ENCODE measurements at regions not wholly inside any gene's neighbourhood (a gene's known extent, or its start where the extent isn't known, plus 50 kb on each side); places are given as distances from the start of the nearest gene placed in this dataset.

DNA sequence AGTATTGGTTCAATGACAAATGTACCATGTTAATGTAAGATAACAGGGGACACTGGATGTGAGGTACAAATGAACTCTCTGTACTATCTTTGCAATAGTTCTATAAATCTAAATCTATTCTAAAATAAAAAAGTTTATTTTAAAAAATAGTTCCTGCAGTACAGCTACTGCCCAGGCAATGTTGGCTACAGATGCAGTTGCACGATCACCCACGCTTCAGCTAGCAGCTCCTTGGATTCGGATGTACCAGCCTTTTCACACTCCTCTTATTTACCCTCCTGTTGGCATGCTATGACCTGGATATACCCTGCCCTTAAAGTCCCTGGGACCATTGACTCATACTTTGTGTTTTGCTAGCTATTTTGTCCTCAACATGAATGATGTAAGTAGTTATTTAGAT is 185.4 kb upstream of the SMARCA2 start (continued):
- TF ChIP-seq, protein P1, sequence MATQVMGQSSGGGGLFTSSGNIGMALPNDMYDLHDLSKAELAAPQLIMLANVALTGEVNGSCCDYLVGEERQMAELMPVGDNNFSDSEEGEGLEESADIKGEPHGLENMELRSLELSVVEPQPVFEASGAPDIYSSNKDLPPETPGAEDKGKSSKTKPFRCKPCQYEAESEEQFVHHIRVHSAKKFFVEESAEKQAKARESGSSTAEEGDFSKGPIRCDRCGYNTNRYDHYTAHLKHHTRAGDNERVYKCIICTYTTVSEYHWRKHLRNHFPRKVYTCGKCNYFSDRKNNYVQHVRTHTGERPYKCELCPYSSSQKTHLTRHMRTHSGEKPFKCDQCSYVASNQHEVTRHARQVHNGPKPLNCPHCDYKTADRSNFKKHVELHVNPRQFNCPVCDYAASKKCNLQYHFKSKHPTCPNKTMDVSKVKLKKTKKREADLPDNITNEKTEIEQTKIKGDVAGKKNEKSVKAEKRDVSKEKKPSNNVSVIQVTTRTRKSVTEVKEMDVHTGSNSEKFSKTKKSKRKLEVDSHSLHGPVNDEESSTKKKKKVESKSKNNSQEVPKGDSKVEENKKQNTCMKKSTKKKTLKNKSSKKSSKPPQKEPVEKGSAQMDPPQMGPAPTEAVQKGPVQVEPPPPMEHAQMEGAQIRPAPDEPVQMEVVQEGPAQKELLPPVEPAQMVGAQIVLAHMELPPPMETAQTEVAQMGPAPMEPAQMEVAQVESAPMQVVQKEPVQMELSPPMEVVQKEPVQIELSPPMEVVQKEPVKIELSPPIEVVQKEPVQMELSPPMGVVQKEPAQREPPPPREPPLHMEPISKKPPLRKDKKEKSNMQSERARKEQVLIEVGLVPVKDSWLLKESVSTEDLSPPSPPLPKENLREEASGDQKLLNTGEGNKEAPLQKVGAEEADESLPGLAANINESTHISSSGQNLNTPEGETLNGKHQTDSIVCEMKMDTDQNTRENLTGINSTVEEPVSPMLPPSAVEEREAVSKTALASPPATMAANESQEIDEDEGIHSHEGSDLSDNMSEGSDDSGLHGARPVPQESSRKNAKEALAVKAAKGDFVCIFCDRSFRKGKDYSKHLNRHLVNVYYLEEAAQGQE (IDR thresholded peaks at IDR 0.05; ENCODE audit: unreplicated experiment), result no peak
- TF ChIP-seq EZH2phosphoT487 (IDR thresholded peaks at IDR 0.05; ENCODE audit: unreplicated experiment), result no peak
- TF ChIP-seq, protein P2, sequence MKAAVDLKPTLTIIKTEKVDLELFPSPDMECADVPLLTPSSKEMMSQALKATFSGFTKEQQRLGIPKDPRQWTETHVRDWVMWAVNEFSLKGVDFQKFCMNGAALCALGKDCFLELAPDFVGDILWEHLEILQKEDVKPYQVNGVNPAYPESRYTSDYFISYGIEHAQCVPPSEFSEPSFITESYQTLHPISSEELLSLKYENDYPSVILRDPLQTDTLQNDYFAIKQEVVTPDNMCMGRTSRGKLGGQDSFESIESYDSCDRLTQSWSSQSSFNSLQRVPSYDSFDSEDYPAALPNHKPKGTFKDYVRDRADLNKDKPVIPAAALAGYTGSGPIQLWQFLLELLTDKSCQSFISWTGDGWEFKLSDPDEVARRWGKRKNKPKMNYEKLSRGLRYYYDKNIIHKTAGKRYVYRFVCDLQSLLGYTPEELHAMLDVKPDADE (IDR thresholded peaks at IDR 0.05), result no peak
- no peak for TF ChIP-seq EZH2 (IDR thresholded peaks at IDR 0.05; ENCODE audit: low read depth, unreplicated experiment)
- no peak for TF ChIP-seq ZNF331 (CRISPR knock-in tag; IDR thresholded peaks at IDR 0.05; ENCODE audit: low read depth)
- TF ChIP-seq STAT1 (IDR thresholded peaks at IDR 0.05; ENCODE audit: unreplicated experiment), result no peak
- TF ChIP-seq, protein P3, sequence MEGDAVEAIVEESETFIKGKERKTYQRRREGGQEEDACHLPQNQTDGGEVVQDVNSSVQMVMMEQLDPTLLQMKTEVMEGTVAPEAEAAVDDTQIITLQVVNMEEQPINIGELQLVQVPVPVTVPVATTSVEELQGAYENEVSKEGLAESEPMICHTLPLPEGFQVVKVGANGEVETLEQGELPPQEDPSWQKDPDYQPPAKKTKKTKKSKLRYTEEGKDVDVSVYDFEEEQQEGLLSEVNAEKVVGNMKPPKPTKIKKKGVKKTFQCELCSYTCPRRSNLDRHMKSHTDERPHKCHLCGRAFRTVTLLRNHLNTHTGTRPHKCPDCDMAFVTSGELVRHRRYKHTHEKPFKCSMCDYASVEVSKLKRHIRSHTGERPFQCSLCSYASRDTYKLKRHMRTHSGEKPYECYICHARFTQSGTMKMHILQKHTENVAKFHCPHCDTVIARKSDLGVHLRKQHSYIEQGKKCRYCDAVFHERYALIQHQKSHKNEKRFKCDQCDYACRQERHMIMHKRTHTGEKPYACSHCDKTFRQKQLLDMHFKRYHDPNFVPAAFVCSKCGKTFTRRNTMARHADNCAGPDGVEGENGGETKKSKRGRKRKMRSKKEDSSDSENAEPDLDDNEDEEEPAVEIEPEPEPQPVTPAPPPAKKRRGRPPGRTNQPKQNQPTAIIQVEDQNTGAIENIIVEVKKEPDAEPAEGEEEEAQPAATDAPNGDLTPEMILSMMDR (conservative IDR thresholded peaks at IDR 0.05; ENCODE audit: low read depth in 2 of 2), result no peak
- no peak for TF ChIP-seq ZNF114 (CRISPR knock-in tag; IDR thresholded peaks at IDR 0.05)
- TF ChIP-seq JUNB (IDR thresholded peaks at IDR 0.05; ENCODE audit: unreplicated experiment), result no peak

DNA sequence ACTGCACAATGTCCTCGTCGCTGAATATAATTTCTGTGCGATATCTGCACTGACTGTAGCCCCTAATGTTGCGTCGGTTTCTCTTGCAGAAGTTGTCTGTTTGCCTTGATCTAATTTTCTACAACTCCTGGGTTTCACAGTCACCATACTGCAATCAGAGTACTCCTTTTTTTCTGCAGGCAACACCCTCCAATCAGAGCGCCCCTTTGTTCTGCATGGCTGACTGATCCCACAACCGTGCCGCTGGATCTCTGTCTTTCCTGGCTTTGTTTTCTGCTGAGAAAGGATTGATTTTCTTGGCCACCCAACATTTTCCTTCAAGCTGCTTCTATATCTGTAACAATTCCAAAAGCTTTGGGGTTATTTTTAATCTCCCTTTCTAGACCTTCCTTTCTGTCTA is 182.2 kb upstream of the SMARCA2 start:
- Histone ChIP-seq H3F3A (replicated peaks; ENCODE audit: low read depth) (no peaks in the 10 kb centered on the region), H3K4me3 (no peak overlapping the region), H3K79me2 (replicated peaks; ENCODE audit: insufficient read depth) (no peaks in the 10 kb centered on the region), H3K9me2 (ENCODE audit: insufficient read depth) (0 out of 2 replicates have a peak, but pooled peaks cover 2% of the 10 kb centered on the region), H3K4me2 (no peak overlapping the region), H3K27me3 (ENCODE audit: insufficient read depth) (no peaks in the 10 kb centered on the region), H3K36me3 (ENCODE audit: insufficient read depth) (no peaks in the 10 kb centered on the region), H3K4me1 (ENCODE audit: insufficient read depth) (no peaks in the 10 kb centered on the region), H3K27ac (ENCODE audit: low read depth) (no peak overlapping the region), H4K20me1 (replicated peaks; ENCODE audit: insufficient read depth) (no peaks in the 10 kb centered on the region), H2AFZ (peak overlapping the region; percentile 80)
- peaks cover 3% of the 10 kb centered on the region; the same call in 2 of the 3 replicates for H3K4me1 Mint-ChIP-seq
- H3K27me3 Mint-ChIP-seq (ENCODE audit: insufficient read depth, low read depth, poor library complexity), result no peaks in the 10 kb centered on the region
- H3K27ac Mint-ChIP-seq, result no peak overlapping the region
- no peak overlapping the region for H3K4me3 Mint-ChIP-seq
- no peaks in the 10 kb centered on the region for H3K36me3 Mint-ChIP-seq (ENCODE audit: low read depth)
- peak; percentile 77 for ATAC-seq
- peak; percentile 33 for DNase-seq (ENCODE audit: low spot score)
- no peaks in the 10 kb centered on the region for H3K9me3 Mint-ChIP-seq
- TF ChIP-seq, protein P2 (IDR thresholded peaks at IDR 0.05), result no peak
- TF ChIP-seq, protein P3 (conservative IDR thresholded peaks at IDR 0.05; ENCODE audit: low read depth in 2 of 2), result no peak
- TF ChIP-seq POLR2AphosphoS5 (IDR thresholded peaks at IDR 0.05; ENCODE audit: low read depth), result no peak
- no peak for TF ChIP-seq ZNF114 (CRISPR knock-in tag; IDR thresholded peaks at IDR 0.05)
- no peak for TF ChIP-seq EZH2phosphoT487 (IDR thresholded peaks at IDR 0.05; ENCODE audit: unreplicated experiment)
- no peak for TF ChIP-seq ZNF331 (CRISPR knock-in tag; IDR thresholded peaks at IDR 0.05; ENCODE audit: low read depth)
- no peak for TF ChIP-seq JUNB (IDR thresholded peaks at IDR 0.05; ENCODE audit: unreplicated experiment)

Data from GM23338 (cell line).